ENCODE measurements at regions not wholly inside any gene's neighbourhood (a gene's known extent, or its start where the extent isn't known, plus 50 kb on each side); places are given as distances from the start of the nearest gene placed in this dataset.

DNA sequence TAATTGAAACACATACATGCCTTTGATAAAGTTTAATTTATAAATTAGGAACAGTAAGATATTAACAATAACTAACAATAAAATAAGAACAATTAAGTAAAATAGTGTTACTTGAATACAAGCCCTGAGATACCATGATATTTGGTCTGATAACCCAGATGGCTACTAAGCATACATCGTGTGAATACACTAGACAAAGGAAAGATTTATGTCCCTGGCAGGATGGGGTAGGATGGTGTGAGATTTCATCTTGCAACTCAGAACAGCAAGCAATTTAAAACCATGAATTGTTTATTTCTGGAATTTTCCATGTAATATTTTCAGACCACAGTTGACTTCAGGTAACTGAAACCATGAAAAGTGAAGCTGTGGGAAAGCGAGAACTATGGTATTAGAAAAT is 169.5 kb downstream of the DIPK2A start:
- DNase-seq (ENCODE audit: low read depth in 2 of 2), result no peak

DNA sequence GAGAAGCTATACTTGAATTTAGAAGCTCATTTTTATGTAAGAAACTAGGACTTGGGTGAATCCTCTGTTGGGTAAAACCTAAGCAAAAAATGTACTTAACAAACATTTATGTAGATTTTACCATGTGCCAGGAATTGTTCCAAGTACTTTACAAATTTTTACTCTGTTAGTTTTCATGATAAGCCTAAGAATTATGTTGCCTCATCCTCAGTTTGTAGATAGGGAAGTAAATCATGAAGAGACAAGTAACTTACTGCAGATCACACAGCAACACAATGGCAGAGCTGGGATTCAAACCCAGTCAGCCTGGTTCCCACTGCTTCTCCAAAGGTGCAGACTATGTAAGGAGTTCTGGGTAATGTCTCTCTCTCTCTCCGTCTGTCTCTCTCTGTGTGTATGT is 169.9 kb downstream of the DIPK2A start:
- DNase-seq (ENCODE audit: low read depth in 2 of 2), result no peak

DNA sequence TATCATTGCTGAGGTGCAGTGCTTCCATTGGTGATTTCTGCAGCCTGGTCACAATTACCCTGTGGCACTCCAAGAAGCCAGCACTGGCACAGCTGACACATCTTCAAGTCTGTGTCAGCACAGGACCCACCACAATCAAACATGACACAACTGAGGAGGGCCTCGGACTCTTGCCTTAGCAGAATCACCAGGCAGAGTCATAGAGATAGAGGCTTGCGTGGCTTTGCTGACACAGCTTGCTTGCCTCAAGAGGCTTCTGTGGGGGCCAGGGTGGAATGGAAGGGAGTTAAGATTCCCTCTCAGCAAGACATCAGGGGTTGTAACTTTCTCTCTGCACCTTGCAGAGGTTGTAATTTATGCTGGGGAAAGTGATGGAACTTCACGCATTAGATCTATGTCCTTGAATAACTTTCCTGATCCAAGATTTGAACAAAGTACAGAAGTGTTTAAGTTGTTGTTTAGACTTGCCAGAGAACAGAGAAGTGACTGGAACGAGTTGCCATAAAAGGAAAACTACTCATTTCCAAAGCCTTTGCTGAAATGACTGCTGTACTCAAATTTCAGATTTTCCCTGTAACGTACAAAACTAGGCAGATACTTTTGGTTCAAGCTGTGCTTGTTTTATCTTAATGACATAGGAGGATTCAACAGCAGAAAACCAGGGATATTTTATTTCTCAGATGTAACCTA is 170.7 kb downstream of the DIPK2A start:
- peak in 1 of 2 experiments; percentile 8 for DNase-seq (ENCODE audit: low read depth in 2 of 2)

DNA sequence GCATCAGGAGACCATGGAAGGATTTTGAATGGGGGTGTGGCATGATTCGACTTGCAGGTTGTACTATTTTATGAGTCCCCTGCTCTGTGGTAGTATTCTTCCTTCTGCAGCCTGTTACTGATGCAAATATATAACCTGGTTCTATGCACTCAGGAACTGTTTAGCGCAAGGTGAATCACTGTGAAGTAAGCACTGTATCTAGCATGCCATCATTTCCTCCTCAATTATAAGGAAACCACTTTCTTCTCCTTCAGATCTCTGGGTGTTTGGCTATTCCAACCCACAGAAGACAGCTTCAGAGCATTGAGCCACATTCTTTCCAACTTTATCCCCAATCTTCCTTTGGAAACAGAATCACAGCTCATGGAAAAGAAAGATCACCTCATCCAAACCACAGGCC is 176.7 kb downstream of the DIPK2A start:
- no peak for DNase-seq (ENCODE audit: low read depth in 2 of 2)

DNA sequence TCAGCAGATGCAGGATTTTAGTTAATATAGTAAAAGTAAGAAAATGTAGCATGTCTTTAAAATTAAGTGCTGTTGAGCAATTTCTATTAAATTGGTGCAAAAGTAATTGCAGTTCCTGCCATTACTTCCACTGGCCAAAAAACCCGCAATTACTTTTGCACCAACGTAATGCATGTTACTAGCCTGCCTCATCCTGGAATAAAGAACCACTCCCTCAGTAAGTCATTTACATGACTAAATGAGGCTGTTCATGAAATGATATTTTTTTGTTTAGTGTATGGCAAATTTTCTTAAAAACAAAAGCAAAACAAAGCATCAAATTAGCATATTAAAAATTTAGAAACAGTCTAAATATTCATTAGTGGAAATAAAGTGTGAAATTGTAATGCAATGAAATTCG is 180.4 kb downstream of the DIPK2A start:
- DNase-seq (ENCODE audit: low read depth in 2 of 2), result no peak

DNA sequence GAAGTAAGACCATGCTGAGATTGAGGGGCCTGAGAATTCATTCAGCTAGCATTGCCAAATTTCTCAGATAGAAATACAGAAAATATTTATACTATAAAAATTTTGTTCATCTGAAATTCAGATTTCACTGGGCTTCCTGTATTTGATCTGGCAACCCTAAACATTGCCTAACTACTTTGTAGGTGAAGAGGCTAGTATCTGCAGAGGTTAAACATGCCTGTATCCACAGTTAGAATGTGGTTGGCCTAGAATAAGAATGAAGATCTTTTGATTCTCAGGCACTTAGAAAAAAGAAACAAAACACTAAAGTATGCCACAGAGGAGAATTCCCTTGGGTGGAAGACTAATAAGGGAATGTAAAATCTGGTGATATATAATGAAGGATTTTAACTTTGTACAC is 189.0 kb downstream of the DIPK2A start:
- no peak for DNase-seq (ENCODE audit: low read depth in 2 of 2)

DNA sequence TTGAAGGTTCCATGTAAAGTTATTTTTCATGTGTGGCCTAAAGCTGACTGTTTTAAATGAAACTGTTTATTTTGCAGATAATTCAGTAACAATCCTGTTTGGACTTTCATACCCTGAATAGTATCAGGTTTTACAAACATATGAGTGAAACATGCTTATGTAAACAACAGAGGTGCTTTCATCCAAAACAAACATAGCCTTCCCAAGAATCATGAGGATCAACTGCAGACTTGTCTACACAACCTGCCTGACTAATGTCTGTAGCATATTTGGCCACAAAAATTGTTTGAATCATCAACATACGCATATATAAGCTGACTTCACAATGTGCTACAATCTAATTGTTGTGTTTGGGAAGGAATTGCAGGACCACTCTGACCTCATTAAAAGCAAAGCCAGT is 190.4 kb downstream of the DIPK2A start:
- peak in 1 of 2 experiments; percentile 2 for DNase-seq (ENCODE audit: low read depth in 2 of 2)

DNA sequence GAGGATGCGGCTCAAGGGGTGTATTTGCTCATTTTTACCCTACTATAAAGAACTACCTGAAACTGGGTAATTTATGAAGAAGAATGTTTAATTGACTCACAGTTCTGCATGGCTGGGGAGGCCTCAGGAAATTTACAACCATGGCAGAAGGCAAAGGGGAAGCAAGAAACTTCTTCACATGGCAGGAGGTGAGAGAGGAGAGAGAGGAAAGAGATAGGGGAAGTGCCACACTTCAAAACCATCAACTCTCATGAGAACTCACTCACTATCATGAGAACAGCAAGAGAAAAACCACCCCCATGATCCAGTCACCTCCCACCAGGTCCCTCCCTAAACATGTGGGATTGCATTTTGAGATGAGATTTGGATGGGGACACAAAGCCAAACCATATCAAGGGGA is 192.7 kb downstream of the DIPK2A start:
- DNase-seq (ENCODE audit: low read depth in 2 of 2), result no peak

DNA sequence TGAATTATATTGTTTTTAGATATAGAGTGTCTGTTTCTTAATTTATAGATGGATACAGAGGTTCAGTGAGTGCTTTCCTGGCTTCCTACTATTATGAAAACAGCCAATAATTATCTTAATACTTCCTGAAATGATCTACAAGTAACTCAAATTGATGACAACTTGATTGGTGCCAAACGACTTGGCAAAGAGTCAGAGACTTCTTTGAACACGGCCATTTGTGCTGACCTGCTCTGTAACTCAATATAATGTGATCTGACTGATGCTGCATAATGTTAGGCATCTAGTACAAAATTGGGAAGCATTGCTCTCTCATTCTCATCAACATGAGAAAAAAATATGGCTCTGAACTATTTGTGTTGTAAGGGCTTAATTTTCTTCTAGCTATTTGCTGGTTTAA is 193.9 kb downstream of the DIPK2A start:
- DNase-seq (ENCODE audit: low read depth in 2 of 2), result no peak

DNA sequence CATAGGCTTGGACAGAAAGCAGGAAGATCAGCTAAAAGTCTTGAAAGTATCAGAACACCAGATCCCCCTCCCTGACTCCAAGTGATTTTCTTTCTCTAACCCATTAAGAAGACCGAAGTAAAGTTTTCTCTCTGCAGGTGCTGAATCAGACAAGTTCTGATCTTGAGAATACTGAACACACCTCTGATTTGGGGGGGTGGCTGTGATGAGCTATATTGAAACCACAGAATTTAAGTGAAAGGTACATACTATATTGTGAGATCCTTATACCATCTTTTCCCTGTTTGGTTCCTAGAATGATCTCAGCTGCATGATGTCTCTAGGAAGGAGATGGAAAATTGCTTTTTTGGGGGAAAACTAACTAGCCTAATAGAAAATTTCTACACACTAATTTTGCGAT is 196.0 kb downstream of the DIPK2A start:
- DNase-seq (ENCODE audit: low read depth in 2 of 2), result no peak

DNA sequence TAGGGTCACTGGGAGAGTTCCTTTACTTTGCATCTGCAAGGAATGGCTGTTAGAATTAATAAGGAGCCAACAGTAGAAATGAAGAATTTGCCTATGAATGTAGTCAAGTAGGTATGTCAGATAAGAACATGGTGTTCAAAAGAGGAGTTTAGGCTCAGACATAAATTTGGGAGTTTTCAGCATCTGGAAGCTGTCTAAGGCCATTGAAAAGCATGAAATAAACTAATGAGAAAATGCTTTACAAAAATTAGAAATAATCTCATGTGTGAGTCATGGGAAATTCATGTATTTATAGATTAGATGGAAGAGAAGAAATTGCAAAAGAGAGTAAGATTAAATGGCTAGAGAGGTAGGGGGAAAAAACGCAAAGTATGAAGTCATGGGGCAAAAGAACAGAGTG is 201.9 kb downstream of the DIPK2A start:
- no peak for DNase-seq (ENCODE audit: low read depth in 2 of 2)

DNA sequence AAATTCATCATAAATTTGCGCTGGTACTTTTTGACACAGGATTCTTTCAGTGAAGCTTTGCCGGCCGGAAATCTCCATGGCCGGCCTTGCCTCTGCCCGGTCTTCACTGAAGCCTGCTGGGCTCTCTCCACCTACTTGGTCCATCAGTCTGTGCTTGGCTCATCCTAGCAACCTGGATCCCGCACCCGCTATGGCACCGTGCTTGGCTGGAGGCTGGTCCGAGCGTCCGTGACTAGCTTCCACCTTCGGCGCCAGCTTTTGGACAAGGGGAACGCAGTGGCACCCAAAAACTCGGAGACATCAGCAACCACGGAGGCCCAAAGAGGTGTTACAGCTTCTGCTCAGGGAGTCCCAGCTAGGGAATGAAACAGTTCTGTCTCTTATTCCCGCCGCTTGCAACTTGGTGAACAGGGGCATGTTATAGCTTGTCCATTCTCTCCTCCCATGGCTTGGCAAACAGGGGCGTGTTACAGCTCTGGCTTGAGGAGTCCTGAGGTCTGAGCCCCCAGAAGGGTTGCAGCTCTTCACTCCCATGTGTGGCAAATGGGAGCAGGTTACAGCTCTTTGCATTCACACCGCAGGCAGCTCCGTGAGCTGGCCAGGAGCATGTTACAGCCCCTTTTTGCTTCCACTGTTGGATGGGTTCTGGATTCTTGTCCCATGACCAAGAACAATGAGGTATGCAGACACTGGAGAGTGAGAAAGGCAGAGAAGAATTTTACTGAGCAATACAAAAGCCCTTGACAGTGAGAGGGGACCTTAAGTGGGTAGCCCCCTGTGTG is 204.2 kb downstream of the DIPK2A start:
- DNase-seq (ENCODE audit: low read depth in 2 of 2), result no peak

DNA sequence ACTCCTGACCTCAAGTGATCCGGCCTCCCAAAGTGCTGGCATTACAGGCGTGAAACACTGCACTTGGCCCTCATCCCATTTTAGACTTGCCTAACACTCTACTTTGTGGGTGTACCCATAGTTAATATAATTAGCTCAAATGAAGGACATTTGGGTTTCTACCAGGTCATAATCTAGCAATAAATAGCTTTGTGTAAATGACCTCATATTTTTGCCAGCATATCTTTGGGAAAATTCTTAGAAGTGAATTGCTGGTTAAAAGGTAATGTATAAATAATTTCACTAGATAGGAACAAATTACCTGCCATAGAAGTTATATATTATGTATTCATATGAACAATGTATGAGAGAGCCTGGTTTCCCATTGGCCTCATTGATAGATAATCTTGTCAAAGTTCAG is 206.0 kb downstream of the DIPK2A start:
- no peak for DNase-seq (ENCODE audit: low read depth in 2 of 2)

DNA sequence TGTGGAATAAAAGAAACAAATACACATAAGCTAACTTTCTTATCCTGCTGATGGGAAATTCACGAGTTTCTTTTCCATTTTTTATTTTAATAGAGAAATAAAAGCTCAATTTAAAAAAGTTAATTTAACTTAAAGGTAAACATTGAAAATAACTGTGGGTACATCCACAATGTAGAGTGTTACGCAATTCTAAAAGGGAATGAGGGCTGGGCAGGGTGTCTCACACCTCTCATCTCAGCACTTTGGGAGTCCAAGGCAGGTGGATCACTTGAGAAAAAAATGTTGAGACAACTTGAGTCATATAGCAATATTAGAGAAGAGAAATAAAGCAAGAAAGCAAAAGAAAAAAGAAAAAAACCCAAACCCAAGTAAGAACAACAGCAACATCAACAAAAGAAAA is 207.0 kb downstream of the DIPK2A start:
- DNase-seq (ENCODE audit: low read depth in 2 of 2), result no peak

DNA sequence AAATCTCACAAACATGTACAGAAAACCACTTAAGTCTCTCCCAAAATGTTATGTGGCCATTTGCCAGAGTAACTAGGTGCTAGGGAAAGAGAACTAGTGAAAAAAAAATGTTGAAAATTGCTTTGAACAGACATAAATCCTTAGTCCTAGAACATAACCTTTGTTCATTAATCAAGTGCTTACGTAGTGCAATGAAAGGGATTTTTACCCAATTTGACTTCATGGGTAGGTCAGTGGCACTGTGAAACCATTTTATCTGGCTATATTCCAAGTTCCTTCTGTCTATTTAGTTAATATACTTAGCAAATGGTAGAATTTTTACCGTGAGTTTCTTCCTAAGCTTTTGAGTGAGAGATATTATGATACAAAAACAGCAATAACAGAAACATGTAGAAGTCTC is 209.4 kb downstream of the DIPK2A start:
- no peak for DNase-seq (ENCODE audit: low read depth in 2 of 2)

DNA sequence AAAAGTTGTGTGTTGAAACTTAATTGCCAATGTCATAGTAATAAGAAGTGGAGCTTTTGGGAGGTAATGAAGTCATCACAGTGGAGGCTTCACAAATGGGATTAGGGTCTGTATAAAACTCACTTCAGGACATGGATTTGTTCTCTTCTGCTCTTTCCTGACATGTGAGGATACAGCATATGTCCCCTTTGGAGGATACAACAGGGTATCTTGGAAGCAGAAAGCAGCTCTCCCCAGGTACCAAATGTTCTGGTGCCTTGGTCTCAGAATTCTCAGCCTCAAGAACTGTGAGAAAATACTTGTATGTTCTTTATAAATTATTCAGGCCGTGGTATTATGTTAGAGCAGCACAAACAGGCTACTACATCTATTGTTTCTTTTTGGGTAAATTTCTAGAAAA is 210.9 kb downstream of the DIPK2A start:
- no peak for DNase-seq (ENCODE audit: low read depth in 2 of 2)

DNA sequence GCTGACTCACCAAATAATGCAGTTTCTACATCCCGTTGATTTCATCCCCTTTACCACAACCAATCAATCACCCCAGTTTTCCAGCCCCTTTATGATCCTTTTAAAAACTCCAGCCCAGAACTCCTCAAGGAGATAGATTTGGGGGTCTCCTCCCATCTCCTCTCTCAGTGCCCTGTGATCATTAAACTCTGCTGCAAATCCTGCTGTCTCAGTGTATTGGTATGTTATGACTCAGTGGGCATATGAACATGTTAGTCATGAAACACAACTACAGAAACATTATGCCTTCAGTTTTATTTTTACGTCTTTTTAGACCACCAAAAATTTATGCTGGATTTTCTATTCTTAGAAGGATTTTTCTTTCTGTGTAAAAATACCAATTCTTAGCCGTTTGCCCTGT is 213.7 kb downstream of the DIPK2A start:
- peak in 1 of 2 experiments; percentile 2 for DNase-seq (ENCODE audit: low read depth in 2 of 2)

DNA sequence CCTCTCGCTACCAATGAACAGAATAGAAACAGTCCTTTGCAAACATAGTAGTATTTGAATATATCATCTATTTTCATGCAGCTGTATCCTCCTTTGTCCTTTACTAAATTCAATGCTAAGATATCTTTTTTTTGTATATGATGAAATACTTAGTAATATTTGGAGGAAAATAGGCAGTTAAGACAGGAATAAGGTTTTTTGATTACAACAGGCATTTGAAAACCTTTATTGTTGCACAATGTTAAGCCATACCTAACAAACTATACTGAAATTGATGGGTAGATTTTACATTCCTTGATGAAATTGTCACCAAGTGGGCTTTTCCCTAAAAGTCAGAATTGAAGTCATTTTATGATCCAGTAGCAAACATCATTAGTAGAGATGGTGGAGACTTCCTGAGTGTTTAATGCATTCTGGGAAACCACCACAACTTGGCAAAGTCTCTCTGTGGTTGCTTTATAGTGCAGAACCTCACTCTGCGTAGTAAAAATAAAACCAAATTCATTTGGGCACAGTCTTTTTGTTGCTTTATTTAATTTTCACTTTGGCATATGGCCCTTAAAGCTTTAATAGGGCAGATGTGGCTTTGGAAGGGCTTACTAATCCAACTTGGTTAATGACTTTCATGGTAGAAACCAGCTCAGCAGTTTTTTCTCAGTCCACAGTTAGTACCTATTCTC is 216.0 kb downstream of the DIPK2A start:
- peak; percentile 62 to 65 for DNase-seq (ENCODE audit: low read depth in 2 of 2)

DNA sequence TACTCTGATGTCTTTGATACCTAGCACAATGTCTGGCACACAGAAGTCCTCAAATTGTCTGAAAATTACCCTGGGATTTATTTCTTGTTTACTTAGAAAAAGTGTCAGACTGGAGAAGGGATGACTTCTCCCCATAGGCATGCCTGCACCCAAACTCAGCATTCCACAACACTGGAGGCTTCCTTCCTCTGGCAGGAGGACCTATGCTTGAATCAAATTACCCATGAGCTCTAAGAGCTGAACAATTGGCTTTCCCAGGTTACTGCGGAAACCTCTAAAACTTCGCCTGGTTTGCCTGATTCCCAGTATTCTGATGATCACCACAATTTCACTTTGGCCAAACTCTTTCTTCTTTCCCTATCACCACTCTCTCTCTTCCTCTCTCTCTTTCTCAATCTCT is 217.4 kb downstream of the DIPK2A start:
- peak in 1 of 2 experiments; percentile 5 for DNase-seq (ENCODE audit: low read depth in 2 of 2)

DNA sequence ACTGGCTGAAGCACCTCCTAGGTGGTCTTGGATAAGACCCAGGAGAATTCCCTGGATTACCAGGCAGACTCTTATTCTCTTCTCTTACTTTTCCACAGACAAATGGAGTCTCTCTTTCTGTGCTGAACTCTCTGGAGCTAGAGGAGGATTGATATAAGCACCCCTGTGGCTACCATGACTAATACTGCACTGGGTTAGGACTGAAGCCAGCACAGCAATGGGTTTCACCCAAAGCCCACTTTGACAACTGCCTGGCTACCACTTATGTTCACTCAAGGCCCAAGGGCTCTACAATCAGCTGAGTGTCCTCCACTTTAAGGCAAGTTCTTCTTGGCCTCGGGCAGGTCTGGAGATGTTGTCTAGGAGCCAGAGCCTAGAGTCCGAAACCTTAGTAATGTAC is 225.5 kb downstream of the DIPK2A start:
- no peak for DNase-seq (ENCODE audit: low read depth in 2 of 2)

DNA sequence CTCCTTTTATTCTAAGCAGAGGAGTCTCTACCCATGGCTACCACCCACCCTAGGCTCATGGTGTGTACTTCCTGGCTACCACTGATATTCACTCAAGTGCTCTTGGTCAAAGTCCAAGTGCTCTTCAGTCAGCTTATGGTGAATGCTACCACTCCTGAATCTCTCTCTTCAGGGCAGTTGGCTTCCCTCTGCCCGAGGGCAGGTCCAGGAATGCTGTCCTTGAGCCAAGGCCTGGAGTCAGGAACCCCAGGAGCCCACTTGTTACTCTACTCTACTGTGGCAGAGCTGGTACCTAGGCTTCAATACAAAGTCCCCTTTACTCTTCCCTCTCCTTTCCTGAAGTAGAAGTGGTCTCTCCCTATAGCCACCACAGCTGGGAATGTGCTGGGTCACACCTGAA is 226.0 kb downstream of the DIPK2A start:
- no peak for DNase-seq (ENCODE audit: low read depth in 2 of 2)

DNA sequence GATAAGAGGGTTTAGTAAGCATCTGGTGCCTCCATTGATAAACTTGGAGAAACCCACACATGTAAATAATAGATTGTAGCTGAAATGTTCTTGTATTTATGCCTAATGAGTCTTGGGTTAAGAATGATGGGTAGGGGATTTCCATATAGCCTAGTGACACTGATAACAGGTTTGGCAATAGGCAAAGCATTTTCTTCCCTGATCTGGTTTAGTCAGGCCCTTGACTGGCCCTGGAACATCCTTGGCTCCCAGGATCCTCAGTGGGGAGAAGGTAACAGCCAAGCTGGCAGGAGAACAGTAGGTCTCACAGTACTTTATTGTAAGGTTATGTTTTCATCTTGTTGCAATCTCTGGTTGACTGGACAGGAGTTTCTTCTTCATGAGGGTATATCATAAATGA is 228.4 kb downstream of the DIPK2A start:
- no peak for DNase-seq (ENCODE audit: low read depth in 2 of 2)

DNA sequence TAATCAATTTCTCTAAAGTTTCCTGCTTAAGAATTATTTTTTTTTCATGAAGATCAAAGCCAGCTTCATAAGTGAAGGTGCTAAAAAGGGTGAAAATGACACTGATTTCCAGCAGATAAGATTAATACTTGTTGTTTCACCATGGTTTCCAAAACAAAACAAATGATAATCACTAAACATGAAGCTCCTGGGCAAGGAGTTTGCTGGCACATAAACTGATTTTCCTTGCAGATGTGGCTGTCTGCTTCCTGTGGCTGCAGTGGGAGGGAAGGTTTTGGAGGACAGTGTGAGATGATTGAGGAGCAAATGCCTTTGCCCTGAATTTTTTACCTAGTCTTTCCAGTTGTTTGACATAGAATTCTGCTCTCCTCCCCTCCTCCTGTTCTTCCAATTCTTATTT is 228.8 kb downstream of the DIPK2A start:
- DNase-seq (ENCODE audit: low read depth in 2 of 2), result no peak
